Stimulated activated CD8-positive, alpha-beta memory T cell treated with anti-CD3 and anti-CD28 coated beads, Interleukin-15, amount 100 ng/mL, for 1 hour (primary cell): ENCODE measurements at regions not wholly inside any gene's neighbourhood (a gene's known extent, or its start where the extent isn't known, plus 50 kb on each side); places are given as distances from the start of the nearest gene placed in this dataset.

Experiments
- DNase-seq: peaks from one replicate; pipeline ENCODE4 v3.0.0-alpha.2; 2020; ENCODE audit warnings: low read depth

DNA sequence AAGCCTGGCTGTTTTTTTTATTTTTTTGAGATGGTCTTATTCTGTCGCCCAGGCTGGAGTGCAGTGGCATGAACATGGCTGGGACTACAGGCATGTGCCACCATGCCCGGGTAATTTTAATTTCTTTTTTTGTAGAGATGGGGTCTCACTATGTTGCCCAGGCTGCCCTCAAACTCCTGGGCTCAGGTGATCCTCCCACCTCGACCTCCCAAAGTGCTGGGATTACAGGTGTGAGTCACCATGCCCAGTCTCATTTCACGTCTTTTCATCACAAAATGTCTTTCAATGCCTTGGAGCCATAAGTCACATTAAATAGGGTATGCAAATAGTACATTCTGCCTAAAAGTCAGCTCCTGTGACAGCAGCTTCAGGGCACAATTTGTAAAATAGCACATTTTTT, 52.8 kb downstream of the SOX2 start:
- DNase-seq = no peak

DNA sequence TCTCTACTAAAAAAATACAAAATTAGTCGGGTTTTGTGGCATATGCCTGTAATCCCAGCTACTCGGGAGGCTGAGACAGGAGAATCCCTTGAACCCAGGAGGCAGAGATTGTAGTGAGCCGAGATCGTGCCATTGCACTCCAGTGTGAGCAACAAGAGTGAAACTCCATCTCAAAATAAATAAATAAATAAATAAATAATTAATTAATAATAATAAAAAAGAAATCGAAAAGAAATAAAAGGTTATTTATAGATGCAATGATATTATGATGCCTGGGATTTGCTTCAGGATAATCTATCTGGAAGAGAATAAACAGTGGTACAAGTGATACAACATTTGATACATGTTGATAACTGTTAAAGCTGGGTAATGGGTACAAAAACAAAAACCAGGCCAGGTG, 58.6 kb downstream of the SOX2 start:
- DNase-seq = no peak

DNA sequence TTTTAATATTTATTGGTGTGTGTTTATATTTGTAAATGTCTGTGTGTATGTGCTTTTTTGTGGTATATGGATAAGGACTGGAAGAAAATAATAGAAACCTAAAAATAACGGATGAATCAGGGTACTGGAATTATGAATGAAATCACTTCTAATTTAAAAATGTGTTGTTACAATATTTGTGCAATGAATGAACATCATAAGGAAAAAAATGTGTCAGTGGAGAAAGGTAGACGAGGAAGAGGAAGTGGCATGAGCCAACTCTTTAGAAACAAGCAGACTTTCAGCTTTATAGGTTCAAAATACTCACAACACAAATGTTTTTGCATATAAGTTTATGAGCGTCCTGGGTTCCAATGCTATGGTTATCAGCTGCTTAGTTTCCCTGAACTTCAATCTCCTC, 59.4 kb downstream of the SOX2 start:
- DNase-seq = no peak

DNA sequence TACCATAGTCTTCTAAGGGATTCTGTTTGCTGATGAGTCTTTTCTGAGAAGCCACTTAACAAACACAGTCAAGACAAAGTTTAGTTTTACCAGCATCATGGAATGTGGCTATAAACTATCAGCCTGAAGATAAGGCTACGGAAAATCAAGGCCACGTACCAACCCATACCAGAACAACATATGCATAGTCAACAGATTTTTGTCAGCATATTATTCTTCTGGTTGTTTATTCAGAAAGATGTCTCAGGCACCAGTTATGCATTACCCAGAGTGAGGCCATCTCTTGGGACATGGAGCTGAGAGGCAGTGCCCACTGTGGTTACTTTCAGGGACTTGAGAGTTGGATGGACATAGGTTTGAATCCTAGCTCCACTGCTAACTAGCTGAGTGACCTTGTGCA, 60.4 kb downstream of the SOX2 start:
- no peak for DNase-seq

DNA sequence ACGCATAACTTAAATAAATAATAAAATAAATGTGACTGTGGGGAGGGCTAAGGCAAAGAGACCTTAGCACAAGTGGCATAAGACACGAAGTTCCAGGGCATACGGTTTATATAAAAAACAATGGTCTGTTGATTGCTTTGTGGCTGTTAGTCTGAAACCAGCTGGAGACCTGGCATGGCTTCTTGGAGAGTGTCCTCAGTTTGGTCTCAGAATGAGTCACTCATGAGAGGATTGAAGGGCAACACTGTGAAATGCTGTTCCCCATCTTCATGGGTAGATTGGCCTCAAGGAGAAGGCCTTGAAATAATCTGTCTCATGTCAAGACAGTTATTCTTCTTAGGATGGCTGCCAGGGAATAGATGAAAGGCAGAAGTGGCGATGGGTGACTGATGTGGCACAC, 62.2 kb downstream of the SOX2 start:
- DNase-seq = no peak

DNA sequence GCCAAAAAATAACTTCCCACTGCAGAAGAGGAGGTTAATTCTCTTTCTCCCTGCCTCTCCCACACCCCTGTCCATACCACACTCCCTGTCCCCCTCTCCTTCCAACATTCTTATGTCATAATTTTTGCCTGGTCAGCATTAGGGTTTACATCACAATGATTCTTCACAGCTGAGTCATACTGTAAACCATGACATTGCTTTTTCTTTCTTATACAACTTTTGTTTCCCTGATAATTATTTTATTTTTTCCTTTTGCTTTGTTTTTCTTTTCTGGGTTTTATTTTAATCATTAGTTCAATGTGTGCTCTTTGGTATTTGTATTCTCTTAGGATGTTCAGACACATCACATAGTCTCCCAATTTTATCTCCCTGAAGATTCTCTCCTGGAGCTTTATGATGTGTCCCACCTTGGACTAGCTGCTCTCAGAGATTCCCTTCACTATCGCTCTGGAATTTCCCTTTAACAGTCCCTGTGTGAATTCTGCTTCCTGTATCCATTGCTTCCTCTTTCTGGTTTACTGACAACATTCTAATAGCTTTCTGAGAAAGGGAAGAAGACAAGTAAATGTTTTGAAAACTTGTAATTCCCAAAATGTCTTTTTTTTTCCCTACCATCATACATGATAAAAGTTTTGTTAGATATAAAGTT, 70.7 kb downstream of the SOX2 start:
- no peak for DNase-seq

DNA sequence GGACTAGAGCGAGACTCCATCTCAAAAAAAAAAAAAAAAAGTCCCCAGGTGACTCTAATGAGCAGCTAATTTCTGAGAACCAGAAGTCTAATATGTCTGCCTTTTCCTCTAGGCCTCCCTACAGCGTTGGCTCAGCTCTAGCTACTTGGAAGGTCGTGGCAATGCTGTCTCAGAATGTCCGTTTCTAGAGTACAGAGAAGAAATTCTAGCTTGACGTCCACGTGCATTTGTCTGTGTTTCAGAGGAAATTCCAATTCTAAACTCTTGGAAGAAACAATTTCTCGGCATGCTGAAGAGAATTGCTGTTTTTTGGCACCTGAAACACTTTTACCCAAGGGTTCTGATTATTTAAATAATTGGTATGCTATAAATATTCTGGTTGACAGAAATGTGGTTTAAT, 78.8 kb downstream of the SOX2 start:
- no peak for DNase-seq

DNA sequence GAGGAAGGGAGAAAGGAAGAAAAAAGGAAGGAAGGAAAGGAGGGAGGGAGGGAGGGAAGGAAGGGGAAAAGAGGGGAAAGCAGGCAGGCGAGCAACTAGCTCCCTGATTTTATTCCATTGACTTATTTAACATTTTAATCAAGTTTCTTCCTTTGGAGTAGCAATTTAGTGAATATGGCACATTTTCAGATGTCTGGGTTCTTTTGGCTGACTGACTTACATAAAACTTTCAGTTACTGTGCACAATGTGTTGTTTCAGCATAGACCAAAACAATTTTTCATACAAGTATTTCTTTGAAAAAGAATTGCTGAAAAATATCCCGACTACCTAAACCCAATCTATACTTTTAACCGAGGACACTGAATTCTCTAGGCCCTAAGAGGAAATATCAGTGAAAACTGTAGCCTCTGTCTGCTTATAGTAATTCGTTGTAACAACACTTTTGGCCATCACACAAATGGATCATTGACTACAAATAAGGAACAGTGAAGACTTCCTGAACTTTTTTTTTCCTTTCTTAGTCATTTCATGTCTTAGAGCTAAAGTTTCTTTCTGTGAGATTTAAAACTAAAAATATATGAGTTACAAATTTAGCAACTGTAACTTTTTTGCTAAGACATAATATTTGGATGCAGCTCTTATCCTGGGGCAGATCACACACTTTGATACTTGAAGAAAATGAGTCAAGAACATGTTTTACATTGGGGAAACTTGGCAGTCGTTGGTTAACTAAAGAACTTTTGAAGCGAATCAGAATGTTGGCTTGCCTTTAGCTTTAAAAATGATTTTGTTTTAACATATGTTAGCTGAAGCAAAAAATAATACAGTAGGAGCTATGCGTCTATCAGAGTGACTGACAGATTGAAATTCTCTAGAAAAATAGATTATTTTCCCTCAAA, 79.6 kb downstream of the SOX2 start:
- DNase-seq = no peak

DNA sequence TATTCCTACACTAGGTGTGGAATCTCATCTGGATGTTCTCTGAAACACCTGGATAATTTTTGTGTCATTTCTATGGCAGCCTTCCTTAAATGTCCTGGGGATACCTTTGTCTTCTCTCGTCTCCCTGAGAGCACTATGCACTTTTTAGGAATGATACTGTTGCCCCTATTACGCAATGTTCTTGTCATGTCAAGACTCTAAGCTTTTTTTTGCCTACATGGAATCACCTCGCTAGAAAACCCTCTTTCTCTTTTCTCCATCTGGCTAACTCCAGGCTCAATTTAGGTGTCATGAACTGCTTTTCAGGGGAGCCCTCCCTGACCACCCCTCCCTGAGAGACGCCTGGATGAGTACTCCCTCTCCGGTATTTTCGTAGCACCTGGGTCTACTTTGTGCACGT, 81.3 kb downstream of the SOX2 start:
- DNase-seq = no peak

DNA sequence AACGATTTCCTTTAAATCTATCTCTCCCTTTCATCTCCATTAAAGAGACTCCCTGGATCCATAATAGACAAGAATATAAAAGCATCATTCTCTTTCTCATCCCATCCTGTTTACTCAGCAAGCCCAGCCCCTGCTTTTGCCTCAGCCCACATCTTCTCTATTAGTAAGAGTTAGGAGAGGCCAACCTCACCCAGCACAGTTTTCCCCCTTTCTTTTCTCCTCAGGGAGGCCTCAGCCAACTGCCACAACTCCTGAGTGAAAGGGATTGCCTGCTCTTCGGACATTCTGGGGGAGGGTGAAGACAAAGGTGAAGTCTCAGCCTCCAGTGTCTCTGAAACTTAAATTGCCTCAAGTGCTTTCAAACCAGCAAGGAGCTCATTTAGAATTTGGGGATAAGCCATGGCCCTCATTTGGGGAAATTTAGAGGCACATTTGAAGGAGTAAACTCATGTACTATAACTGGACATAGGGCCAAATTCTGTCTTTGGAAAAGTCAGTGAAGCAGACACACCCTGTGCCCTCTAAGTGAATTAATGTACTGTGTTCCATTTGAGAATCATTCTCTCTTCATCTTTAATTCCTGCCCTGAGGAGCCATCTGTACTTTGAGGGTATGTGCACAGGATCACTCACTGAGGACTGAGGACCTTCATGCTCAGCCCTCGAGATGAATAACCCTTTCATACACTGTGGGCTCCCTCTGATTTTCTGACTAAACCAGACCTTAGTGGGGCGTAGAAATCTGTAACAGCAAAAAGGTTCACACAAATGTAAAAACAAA, 82.5 kb downstream of the SOX2 start:
- DNase-seq = no peak

DNA sequence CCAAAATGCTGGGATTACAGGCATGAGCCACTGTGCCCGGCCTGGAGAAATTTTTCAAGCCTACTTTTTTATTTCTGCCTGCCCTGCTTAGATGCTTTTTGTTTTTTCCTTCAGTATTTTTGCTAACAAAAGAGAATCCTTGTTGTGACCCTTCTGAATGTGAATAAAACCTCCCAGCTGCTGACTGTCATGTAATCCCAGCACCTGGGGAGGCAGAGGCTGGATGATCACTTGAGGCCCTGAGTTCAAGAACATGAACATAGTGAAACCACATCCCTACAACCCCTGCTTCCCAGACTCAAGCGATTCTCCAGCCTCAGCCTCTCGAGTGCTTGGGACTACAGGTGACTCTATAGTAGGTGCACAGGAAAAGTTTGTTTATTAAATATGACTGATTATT, 84.9 kb downstream of the SOX2 start:
- DNase-seq = no peak

DNA sequence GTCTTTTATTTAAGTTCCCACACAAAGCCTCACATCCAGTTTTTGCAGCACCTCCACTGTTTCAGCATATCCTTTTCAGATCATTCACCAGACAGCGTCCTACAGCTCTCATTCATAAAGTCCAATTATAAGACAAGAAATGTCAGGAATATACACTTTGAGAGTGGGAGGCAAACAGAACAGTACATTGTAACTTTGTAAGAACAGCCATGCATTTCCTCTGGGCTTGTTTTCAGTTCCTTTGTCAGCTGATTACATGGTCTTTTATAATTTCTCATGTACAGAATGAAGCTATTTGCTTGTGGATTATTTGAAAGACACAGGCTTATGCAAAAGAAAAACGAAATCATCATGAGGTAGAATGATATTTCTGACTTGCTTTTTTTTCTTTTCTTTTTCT, 85.7 kb downstream of the SOX2 start:
- DNase-seq = no peak

DNA sequence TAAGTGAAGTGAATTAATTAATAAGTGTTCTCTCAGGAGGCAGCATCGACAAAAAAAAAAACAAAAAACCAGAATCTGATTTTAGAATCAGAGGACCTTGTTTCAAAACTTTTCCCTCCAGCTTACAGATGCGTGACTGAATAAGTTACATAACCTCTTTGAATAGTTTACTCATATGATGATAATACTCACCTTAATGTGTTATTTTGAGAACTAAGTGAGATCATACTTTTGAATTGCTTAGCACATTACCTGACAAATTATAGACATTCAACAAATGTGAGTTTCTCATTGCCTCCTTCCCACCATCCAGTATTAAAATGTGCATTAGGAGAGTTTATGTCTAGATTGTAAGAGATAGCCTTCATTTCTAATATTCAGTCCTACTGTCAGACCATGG, 94.0 kb downstream of the SOX2 start:
- DNase-seq = no peak

DNA sequence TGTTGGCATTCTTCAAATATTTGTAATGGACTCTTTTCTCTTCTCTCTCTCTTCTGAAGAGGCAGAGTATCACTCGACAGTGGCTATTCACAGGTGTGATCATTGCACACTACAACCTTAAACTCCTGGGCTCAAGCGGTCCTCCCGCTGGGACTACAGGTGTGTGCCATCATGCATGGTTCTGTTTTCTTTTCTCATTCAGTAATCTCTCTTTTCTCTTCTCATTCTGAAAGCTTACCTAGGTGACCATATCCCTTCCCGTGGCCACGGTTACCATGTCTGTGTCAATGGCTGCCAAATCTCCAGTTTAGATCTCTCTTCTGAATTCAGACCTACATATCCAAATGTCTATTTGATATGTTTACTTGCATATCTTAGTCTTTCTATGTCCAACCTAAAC, 96.3 kb downstream of the SOX2 start:
- no peak for DNase-seq

DNA sequence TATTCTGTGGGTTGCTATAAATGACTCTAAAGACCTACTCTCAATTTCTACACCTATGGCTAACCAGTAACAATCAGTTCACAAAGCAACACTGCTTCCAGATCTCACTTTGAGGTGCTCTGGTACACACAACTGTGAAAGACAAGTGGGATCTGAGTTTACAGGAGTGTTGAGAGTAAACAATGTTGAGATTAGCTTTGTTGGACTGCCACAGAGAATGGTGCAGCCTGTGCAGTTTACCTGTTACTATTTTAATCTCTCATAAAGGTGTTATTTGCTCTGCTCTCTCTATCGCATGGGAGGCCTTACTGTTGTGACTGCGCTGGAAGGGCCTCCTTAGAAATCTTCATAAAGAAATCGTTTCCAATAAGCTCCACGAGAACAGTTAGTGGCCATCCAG, 112.0 kb downstream of the SOX2 start:
- DNase-seq = no peak

DNA sequence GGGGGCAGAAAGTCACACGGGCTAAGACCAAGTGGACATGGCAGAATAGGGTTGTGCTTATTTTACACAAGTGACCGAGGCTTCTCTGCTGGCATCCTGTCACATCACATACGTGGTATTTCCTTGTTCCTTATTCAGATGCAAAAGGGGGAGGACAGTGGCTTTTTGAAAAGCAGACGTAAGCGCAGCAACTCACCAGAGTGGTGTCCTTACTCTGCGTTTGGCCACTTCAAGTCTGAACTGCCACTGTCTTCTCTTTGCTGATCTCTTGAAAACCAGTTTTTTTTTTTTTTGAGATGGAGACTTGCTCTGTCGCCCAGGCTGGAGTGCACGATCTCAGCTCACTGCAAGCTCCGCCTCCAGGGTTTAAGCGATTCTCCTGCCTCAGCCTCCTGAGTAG, 113.2 kb downstream of the SOX2 start:
- no peak for DNase-seq

DNA sequence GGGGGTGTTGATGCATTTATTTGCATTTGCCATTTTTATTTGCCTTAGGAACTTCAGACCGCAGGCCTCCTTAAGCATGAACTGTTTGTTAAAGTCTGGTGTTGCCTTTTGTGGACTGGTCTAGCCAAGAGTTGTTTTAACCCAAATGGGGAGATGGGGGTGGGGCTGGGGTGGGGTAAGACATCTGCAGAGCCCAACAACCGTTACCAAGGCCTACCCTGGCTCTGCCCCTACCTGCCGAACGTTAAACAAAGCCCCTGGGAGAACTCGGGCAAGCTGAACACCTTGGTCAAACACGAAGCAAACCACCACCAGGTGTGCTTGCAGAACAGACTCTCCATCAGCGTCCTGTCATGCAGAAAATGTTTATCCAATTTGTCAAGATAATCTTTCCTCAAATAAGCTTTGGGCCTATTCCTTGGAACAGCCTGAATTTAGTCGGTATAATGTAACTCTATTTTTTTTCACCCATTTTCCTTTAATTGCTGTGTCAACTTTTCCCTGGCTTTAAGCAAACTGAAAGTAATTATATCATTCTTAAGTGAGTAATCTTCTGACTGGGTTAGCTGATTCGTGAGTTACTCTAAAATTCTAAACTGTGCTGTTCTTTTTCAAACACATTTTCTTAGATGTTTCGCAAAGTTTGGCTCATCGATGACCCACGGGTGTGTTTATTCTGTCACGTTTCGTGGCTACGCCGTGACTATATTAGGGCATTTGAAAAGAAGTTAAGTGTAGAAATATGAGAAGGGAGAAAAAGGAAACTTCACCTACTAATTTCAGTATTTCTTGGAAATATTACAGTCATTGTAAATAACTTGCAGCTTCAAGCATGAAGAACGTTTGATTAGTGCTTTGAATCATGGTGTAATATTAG, 127.6 kb downstream of the SOX2 start:
- DNase-seq = no peak

DNA sequence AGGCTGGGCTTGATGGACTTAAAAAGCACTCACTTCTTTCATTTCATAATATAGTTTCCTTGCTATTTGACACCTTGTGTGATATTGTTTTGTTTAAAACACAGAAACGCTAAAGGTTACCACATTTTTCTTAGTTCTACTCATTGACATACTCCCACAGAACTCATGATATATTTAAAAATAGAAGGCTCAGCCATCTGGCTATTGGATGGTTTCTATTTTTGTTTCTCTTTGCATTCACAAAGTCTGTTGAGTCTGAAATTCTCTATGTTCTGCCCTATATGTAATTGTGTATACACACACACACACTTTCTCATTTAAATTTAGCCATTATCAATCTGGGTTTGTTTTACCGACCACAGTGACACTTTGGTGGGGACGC, 128.2 kb downstream of the SOX2 start:
- DNase-seq = no peak

DNA sequence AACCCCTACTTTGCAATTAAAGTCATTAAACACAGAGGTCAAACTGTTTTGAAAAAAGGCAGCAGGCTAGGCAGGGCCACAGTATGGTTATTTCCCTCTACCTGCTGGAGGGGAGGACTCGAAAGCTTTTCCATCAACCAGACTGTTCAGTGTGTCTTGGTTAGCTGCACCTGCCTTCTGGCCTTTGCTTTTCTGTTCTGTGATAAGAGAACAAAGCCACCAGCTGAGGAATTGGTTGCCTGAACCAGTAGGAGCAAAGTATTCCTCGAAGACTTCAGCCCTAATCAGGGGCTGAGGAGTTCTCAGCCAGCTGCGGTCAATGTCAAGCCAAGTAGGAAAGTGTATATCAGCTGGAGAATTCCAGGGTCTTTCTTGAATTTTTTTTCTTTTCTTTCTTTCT, 132.5 kb downstream of the SOX2 start:
- no peak for DNase-seq

DNA sequence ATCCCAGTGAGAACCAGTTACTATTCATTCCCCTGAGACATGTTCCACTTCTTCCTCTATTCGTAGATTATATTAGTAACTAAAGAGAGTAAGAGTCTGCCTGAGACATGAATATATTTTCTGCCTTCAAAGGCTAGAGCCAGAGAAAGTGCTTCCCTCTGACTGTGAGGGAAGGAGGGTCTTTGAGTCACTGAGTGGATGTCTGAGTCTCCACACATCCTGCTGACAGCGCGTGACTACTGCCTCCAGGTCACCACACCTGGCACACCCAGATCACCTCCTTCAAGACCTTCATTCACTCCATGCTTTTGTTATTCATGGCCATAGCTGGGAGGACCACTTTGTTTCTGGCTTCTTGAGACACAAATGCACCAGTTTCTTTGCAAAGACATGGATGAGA, 135.6 kb downstream of the SOX2 start:
- no peak for DNase-seq

DNA sequence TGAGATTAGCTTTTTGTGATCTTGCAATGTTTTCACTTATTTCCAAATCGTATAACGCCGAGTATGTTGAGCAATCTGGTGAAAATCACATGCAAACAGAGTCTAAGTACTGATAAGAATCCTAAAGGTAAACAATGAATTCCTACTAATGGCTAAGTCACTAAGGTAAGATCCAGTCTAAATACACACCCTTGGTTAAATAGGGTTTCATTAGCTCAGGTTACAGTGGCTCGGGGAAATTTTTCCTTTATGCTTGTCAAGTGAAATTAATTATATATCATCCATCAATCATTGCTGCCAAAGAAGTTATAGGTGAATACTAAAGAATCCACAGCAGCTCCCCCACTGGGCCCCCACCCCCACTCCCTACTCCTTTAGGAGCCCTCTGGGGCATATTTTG, 139.3 kb downstream of the SOX2 start:
- no peak for DNase-seq

DNA sequence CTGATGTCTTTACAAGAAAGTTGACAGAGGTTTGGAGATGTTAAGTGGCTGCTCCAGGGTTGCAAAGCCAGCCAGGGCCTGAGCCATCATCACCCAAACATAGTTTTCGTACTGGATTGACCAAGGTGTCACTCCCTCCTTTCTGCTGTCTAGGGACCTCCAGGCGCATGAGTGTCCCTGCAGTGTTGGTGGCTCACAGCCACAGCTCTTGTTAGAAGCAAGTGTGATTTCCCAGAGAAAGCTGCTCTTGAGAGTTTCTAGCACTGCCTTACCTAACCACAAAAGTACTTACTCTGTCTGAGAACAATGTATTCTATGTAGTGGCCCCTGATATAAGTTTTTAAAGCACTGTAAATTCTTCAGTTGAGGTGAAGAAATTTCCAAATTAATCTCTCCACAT, 144.1 kb downstream of the SOX2 start:
- no peak for DNase-seq
